ENCODE measurements at regions not wholly inside any gene's neighbourhood (a gene's known extent, or its start where the extent isn't known, plus 50 kb on each side); places are given as distances from the start of the nearest gene placed in this dataset.
"Not testable (repeated sequence)": the region's sequence is repeated elsewhere in the genome, so short reads cannot be mapped to it uniquely, and the experiment has no call there.

GRCh38 chr15:66884115-66884622 lies 181.2 kb upstream of the SMAD3 start:
- no peak for DNase-seq (ENCODE audit: low read depth)

GRCh38 chr15:66884661-66885237 lies 180.7 kb upstream of the SMAD3 start:
- DNase-seq (ENCODE audit: low read depth): no peak

- DNase-seq (ENCODE audit: low read depth): no peak
Measured at GRCh38 chr15:66885281-66885915, 180.0 kb upstream of the SMAD3 start.

- no peak for DNase-seq (ENCODE audit: low read depth)
Measured at GRCh38 chr15:66886241-66886675, 179.1 kb upstream of the SMAD3 start.

- DNase-seq (ENCODE audit: low read depth): no peak
Measured at GRCh38 chr15:66886686-66887273, 178.6 kb upstream of the SMAD3 start.

GRCh38 chr15:66889298-66889697 lies 176.1 kb upstream of the SMAD3 start:
- not testable (repeated sequence) for DNase-seq (ENCODE audit: low read depth)

GRCh38 chr15:66891776-66892175 lies 173.6 kb upstream of the SMAD3 start:
- DNase-seq (ENCODE audit: low read depth): no peak

GRCh38 chr15:66893294-66893693 lies 172.1 kb upstream of the SMAD3 start:
- DNase-seq (ENCODE audit: low read depth): no peak

GRCh38 chr15:66894363-66894762 lies 171.0 kb upstream of the SMAD3 start:
- no peak for DNase-seq (ENCODE audit: low read depth)

- no peak for DNase-seq (ENCODE audit: low read depth)
Measured at GRCh38 chr15:66894986-66895780, 170.2 kb upstream of the SMAD3 start.

- DNase-seq (ENCODE audit: low read depth): no peak
Measured at GRCh38 chr15:66895794-66896453, 169.5 kb upstream of the SMAD3 start.

GRCh38 chr15:66896611-66897010 lies 168.8 kb upstream of the SMAD3 start:
- DNase-seq (ENCODE audit: low read depth): no peak

- no peak for DNase-seq (ENCODE audit: low read depth)
Measured at GRCh38 chr15:66897416-66897815, 168.0 kb upstream of the SMAD3 start.

- DNase-seq (ENCODE audit: low read depth): no peak
Measured at GRCh38 chr15:66897971-66898370, 167.4 kb upstream of the SMAD3 start.

- DNase-seq (ENCODE audit: low read depth): no peak
Measured at GRCh38 chr15:66898656-66899386, 166.6 kb upstream of the SMAD3 start.

- no peak for DNase-seq (ENCODE audit: low read depth)
Measured at GRCh38 chr15:66899555-66900350, 165.6 kb upstream of the SMAD3 start.

GRCh38 chr15:66900586-66901310 lies 164.7 kb upstream of the SMAD3 start:
- no peak for DNase-seq (ENCODE audit: low read depth)

- DNase-seq (ENCODE audit: low read depth): no peak
Measured at GRCh38 chr15:66901336-66902100, 163.9 kb upstream of the SMAD3 start.

- DNase-seq (ENCODE audit: low read depth): no peak
Measured at GRCh38 chr15:66905185-66905584, 160.2 kb upstream of the SMAD3 start.
